ENCODE measurements at regions not wholly inside any gene's neighbourhood (a gene's known extent, or its start where the extent isn't known, plus 50 kb on each side); places are given as distances from the start of the nearest gene placed in this dataset.

DNA sequence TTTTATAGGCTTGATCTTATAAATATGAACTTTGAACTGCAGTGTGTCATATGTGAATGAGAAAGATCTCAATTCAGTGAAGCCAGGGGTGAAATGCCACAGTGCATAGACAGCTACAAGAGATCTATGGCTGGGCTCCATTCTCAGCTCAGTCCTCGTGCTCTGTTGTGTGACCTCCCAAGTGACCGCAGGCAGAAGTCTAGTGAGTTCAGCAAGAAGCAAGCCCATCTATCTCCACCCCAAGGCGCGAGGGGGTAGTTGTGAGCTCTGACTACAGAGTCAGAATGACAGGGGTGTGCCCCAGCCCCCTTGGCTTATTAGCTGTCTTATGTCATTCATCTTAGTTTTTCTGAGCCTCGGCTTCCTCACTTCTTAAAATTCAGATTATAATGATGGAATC, 378.3 kb downstream of the FBXW7 start:
- TF ChIP-seq, protein P1, sequence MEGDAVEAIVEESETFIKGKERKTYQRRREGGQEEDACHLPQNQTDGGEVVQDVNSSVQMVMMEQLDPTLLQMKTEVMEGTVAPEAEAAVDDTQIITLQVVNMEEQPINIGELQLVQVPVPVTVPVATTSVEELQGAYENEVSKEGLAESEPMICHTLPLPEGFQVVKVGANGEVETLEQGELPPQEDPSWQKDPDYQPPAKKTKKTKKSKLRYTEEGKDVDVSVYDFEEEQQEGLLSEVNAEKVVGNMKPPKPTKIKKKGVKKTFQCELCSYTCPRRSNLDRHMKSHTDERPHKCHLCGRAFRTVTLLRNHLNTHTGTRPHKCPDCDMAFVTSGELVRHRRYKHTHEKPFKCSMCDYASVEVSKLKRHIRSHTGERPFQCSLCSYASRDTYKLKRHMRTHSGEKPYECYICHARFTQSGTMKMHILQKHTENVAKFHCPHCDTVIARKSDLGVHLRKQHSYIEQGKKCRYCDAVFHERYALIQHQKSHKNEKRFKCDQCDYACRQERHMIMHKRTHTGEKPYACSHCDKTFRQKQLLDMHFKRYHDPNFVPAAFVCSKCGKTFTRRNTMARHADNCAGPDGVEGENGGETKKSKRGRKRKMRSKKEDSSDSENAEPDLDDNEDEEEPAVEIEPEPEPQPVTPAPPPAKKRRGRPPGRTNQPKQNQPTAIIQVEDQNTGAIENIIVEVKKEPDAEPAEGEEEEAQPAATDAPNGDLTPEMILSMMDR (IDR thresholded peaks at IDR 0.05; ENCODE audit: insufficient read depth, low read depth, low read length), result no peak
- POLR2A ChIA-PET, result no interaction called here
- Histone ChIP-seq H3K27me3 (ENCODE audit: control insufficient read depth, insufficient read depth, low read length) (peaks cover 10% of the 10 kb centered on the region), H3K36me3 (ENCODE audit: control insufficient read depth, insufficient read depth, low read length) (no peaks in the 10 kb centered on the region), H3K4me3 (ENCODE audit: low read depth, low read length) (no peak overlapping the region)
- no peak for DNase-seq (ENCODE audit: low read depth)
- CTCF ChIA-PET, result interaction anchor here (0.6 kb wide), 1 partner anchor 467 kb away, joined by 3 read pairs; no protein-coding TSS in a partner anchor

DNA sequence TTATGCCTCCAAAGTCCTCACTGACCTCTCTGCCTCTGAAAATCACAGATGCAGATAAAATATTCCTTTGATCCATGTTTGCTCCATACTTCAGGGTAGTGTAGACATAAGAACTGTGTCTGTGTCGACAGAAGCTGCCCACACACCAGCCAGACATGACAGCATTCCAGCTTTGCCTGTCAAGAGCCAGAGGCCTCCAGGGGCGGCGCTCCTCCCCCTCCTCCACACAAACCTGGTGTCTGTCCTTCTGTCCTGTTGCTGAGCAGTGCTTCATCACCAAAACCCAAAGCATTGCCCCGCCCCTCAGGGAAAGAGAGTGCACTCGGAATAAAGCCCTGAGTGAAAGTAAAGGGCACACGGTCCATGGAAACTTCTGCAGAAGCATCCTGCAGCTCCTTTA, 379.4 kb downstream of the FBXW7 start:
- no peak for DNase-seq (ENCODE audit: low read depth)
- Histone ChIP-seq H3K27me3 (ENCODE audit: control insufficient read depth, insufficient read depth, low read length) (peaks cover 10% of the 10 kb centered on the region), H3K36me3 (ENCODE audit: control insufficient read depth, insufficient read depth, low read length) (no peaks in the 10 kb centered on the region), H3K4me3 (ENCODE audit: low read depth, low read length) (no peak overlapping the region)
- CTCF ChIA-PET, result no interaction called here
- POLR2A ChIA-PET, result no interaction called here
- TF ChIP-seq, protein P1 (IDR thresholded peaks at IDR 0.05; ENCODE audit: insufficient read depth, low read depth, low read length), result no peak

DNA sequence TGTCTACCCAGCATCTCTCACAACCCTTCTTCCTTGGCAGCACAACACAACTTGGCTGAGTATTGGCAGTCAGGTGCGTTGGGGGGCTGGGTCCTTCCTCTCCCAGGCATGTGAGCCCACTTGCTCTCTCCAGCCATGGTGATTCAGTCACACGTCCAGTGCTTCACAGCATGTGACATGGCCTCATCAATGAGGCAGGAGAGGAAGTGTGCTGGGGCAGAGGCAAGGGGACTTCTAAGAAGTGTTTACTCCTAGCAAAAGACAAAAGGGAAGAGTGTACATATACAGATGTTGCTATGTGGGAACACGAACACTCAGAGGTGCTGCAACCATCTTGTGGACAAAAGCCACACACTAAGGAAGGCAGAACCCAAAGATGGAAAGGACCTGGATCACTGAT, 380.8 kb downstream of the FBXW7 start:
- TF ChIP-seq, protein P1 (IDR thresholded peaks at IDR 0.05; ENCODE audit: insufficient read depth, low read depth, low read length), result no peak
- H3K27me3 ChIP-seq (ENCODE audit: control insufficient read depth, insufficient read depth, low read length), result peaks cover 13% of the 10 kb centered on the region
- no peaks in the 10 kb centered on the region for H3K36me3 ChIP-seq (ENCODE audit: control insufficient read depth, insufficient read depth, low read length)
- no peak for DNase-seq (ENCODE audit: low read depth)
- ChIA-PET POLR2A (no interaction called here), CTCF (no interaction called here)
- no peak overlapping the region for H3K4me3 ChIP-seq (ENCODE audit: low read depth, low read length)

DNA sequence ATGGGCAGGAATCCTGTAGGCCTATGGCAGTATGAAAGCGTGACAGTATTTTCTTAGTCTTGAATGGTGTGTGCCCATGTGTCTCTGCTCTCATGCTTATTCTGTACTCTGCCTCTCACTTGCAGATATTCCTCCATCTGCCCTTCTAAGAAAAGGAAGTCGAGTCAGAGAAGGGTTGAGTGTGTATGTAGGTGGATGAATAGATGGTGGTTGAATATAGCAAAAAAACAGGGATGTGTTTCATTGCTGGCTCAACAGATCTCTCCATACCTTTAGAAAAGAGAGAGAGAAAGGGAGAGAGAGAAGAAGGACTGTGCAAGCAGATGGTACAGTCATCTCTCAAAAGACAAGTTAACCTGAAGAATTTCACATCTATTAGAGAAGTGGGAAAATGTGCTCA, 381.5 kb downstream of the FBXW7 start:
- ChIA-PET POLR2A (no interaction called here), CTCF (no interaction called here)
- Histone ChIP-seq H3K4me3 (ENCODE audit: low read depth, low read length) (no peak overlapping the region), H3K36me3 (ENCODE audit: control insufficient read depth, insufficient read depth, low read length) (no peaks in the 10 kb centered on the region), H3K27me3 (ENCODE audit: control insufficient read depth, insufficient read depth, low read length) (peaks cover 14% of the 10 kb centered on the region)
- DNase-seq (ENCODE audit: low read depth), result no peak
- TF ChIP-seq, protein P1 (IDR thresholded peaks at IDR 0.05; ENCODE audit: insufficient read depth, low read depth, low read length), result no peak

DNA sequence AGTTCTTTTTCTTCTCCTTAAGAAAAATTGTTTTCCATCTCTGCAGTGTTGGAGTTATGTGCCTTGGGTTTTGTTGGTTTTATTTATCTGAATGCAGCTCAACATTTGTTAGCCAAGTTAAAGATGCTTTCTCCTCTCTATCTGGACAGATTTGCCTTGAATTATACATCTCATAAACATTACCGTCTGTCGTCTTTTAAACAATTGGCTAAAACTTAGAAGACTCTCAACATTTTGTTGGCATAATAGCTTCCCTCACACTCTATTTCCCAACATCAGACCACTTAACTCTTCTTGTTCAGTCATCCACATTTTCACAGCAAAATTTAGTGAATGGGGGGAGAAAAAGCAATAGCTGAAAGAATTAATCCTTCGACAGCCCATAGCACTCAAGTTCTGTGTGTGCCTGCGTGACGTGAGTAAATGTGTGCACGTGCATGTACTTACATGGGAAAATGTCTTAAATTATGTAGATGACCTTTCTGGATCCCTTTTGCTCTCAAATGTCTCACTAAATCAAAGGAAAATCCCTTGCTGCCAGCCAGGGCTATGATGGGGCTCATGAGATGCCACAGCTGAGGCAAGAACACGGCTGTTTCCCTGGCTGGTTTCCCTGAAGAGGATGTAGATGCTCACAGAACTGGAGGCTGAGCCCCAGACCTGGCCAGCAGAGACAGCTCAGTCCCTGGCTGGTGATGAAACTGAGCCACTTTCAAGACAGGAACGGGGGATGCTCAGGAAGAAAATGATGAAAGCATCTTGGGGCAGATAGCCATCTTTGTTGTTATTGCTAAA, 382.2 kb downstream of the FBXW7 start:
- H3K4me3 ChIP-seq (ENCODE audit: low read depth, low read length), result no peak overlapping the region
- H3K36me3 ChIP-seq (ENCODE audit: control insufficient read depth, insufficient read depth, low read length), result no peaks in the 10 kb centered on the region
- ChIA-PET POLR2A (no interaction called here), CTCF (no interaction called here)
- peaks cover 10% of the 10 kb centered on the region for H3K27me3 ChIP-seq (ENCODE audit: control insufficient read depth, insufficient read depth, low read length)
- TF ChIP-seq, protein P1 (IDR thresholded peaks at IDR 0.05; ENCODE audit: insufficient read depth, low read depth, low read length), result no peak
- no peak for DNase-seq (ENCODE audit: low read depth)

Data from BJ (cell line).